Stimulated activated CD4-positive, alpha-beta T cell treated with anti-CD3 and anti-CD28 coated beads, Interleukin-4, amount 100 ng/mL, for 24 hours (primary cell): ENCODE measurements at regions not wholly inside any gene's neighbourhood (a gene's known extent, or its start where the extent isn't known, plus 50 kb on each side); places are given as distances from the start of the nearest gene placed in this dataset.
"Not testable (repeated sequence)": the region's sequence is repeated elsewhere in the genome, so short reads cannot be mapped to it uniquely, and the experiment has no call there.

Experiments used
- DNase-seq: peaks from one replicate; pipeline ENCODE4 v3.0.0-alpha.2; 2020

DNA sequence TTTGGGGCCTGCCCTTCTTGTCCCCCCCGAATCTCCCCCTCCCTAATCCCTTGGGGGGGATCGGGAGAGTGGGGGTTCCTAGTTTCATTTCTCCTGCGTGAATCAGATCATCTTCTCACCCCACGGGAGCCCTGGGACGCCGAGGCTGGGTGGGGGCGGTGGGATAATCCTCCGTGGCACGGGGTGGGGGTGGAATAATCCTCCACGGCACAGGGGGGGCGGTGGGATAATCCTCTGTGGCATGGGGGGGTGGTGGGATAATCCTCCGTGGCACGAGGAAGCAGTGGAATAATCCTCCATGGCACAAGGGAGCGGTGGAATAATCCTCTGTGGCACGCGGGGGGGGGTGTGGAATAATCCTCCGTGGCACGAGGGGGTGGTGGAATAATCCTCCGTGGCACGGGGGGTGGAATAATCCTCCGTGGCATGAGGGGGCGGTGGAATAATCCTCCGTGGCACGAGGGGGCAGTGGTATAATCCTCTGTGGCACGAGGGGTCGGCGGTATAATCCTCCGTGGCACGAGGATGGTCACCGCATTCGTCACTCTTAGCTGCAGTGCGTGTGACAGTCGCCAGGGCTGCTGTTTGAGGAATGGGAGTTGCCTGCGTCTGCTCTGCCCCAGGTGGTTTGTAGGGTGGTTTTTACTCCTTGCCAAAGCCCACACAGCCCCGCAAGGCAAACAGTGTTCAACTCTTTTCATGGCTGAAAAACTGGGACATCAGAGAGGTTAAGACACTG is 156.9 kb downstream of the LAT start:
- DNase-seq = no peak

DNA sequence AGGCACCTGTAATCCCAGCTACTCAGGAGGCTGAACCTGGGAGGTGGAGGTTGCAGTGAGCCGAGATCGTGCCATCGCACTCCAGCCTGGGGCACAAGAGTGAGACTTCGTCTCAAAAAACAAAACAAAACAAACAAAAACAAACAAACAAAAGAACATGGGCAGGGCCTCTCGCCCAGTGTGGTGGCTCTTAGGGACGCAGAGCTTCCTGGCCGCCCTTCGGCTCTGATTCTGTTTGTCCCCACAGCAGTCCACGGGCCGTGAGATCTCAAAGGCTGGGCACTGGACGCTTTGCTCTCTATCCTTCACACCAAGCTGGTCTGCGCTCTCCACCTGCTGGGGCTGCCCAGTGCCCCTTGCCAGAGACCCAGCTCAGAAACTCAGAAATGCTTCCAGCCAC is 156.3 kb downstream of the LAT start:
- not testable (repeated sequence) for DNase-seq

DNA sequence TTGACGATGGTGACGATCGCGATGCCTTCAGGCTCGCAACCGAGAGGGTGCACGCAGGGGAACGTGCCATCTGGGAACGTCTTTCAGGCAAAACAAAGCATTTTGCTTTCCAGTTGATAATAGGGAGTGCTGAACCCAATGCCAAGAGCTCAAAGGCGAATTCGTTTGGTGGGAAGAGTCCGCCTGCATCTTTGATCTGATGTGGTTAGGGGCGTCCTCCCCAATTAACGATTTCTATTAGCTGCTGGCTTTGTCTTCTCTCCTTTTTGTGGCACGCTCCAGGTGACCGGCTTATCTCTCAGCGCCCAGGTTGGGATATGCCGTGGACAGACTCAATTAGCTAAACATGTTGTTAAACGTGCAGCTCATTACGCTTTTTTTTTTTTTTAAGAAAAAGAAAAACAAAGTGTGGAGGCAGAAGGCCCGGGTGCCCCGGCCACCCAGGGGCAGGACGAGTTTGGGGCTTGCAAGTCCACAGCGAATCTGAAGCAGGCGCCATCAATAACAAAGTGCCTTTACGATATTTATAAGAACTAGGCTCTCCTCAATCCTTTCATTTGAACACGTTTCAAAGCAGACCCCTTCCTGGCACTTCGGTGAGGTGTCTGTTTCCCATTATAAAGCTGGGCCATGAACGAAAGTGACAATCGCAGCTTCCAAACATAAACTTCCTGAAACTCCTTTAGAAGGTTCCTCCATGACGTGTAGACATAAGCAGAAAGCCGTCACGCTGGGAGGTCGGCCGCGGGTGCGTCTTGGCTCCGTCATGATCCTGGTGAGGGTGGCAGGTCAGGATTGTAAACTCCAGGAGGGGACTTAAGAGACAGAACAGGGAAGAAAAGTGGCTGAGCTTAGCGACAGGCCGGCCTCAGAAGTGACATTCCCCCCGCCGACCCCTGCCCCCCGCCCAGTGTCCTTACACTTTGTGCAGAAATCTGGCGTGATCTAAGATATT is 155.3 kb downstream of the LAT start:
- not testable (repeated sequence) for DNase-seq

DNA sequence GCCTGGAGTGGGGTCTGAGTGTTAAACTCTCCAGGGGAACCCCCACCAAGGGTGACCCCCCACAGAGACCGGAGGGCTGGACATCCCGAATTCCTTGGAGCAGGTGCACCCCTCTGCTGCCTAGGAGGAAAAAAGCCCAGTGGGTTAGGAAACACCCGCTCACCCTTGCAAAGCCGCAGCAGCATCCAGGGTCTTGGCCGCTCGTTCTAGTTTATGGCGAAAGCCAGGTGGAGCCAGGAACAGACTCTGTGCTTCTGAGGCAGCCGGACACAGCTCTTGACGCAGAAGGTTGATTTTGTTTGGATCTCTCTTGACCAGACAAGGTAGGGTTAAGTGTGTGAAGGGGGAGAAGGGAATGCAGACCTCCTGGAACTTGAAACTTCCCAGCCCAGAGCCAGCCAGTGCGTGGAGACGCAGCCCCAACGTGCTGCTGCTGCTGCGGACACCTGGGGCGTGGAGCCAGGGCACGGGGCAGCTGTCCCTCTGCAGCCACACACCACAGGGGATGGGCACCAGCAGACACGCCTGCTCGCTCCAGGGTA is 154.5 kb downstream of the LAT start:
- DNase-seq = no peak

DNA sequence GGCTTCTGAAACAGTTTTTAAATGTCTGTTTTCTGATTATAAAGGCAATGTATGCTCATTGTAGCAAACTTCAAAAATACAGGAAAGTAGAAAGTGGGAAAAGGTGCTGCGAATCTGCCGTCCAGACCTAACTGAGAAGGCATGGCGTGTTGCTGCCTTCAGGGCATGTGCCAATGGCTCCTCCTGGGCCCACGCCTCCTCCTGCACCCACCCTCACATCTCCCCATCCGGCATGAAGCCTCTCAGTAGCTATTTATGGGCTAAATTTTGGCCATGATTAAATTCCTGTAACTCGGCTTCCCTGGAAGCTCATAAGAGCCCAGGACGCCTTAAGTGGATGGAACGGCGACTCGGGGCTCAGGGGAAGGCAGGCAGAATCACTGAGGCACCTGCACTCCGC is 153.8 kb downstream of the LAT start:
- DNase-seq = not testable (repeated sequence)

DNA sequence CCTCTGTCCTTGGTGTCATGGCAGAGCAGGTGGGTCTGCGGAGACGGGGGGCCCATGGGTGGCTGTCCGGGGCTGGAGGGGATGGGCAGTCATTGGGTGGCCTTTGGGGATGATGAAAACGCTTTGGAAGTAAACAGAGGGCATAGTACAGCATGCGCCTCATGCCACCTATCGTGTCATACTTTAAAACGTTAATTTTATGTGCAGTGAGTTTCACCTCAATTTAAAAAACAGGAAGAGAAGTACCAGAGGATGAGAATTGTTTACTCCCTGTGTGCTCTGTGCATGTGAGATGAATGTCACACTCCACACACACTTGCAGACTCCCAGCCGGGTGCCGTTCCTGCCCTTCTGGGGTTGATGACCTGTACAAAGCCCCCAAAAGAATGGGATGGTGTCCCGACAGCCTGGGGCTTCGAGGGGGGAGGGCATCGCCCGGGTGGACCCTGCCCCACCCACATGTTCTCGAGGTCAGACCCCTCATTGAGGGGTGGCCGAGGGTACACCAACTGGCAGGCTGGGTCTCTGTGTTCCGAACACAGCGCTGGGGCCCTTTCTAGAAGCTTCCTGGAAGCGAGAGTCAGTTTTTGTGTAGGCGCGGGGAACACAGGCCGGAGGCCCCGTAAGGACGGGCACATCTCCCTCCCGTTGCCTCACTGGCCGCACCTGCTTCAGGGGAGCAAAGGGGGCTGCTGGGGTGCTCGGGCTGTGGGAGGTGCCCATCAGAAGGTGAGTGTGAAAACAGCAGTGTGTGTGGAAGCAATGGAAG is 153.2 kb downstream of the LAT start:
- not testable (repeated sequence) for DNase-seq

DNA sequence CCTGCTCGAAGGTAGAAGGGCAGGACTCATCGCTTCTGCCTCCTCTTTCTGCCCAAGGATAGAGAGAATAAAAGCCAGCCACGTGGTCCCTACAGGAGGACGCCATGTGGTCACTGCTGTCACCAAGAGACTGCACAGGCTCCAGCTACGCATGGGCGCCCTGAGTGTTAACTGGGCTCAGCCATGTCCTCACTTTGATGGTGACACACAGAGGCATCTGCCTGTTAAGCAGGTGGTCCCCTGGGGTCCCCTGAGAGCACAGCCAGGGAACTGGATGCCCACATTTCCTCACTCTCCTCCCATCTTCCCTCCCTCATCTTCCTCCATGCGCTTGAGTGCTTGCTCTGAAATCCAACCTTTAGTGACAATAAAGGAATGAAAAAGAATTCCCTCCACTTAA is 152.6 kb downstream of the LAT start:
- not testable (repeated sequence) for DNase-seq

DNA sequence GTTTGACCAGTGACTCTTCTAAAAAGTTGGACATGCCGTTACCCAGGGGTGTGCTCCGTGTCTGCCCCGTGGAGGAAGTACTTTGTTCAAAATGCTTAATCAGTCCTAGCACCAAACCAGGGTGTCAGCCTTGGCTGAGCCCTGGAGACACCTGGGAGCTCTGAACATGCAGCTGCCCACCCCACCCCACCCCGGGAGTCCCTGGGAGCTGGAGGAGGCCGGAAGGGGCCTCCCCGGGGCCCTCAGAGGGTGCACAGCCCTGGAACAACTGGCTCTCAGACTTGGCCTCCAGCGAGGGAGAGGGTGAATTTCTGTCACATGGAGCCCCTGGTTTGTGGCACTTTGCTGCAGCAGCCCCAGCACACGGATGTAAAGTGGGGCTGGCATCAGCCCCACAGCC is 152.1 kb downstream of the LAT start:
- DNase-seq = not testable (repeated sequence)

DNA sequence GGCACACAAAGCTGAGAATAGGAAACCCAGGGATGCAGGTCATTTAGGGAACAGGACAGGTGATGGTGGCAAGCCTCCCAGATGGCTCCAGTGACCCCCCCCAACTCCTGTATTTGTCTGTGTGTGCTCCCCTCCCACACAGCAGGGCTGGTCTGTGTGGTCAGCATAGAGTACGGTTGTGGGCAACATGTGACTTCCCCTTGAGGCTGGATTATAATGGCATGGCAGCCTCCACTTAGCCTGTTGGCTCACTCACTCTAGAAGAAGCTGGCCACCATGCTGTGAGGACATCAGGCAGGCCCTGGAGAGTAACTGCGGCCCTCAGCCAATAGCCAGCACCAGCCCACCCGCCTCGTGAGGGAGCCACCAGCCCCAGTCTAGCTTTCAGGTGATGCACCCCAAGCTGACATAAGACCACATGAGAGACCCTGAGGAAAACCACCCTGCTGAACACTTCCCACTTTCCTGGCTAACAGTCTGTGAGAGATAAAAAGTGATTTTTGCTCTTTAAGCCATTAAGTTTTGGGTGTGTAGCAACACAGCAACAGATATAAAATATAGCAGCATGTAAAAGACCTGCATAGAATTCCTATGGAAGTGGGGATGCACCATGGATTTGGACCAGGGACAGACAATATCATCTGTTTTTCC is 151.3 kb downstream of the LAT start:
- not testable (repeated sequence) for DNase-seq

DNA sequence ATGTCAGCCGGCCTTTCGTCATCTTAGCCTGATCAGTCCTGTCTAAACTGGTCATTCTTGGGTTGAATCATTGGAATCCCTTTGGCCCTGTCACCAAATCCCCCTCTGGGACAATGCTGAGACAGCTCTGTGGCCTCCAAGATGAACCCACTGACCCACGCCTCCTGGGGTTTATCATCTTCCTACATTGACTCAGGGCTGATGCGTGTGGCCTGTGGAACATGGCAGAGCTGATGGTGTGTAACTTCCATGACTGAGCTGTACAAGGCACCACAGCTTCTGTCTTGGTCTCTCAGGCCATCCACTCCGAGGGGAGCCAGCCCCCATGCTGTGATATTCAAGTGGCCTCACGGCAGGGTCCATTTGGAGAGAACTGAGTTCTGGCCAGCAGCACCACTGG is 150.2 kb downstream of the LAT start:
- not testable (repeated sequence) for DNase-seq

DNA sequence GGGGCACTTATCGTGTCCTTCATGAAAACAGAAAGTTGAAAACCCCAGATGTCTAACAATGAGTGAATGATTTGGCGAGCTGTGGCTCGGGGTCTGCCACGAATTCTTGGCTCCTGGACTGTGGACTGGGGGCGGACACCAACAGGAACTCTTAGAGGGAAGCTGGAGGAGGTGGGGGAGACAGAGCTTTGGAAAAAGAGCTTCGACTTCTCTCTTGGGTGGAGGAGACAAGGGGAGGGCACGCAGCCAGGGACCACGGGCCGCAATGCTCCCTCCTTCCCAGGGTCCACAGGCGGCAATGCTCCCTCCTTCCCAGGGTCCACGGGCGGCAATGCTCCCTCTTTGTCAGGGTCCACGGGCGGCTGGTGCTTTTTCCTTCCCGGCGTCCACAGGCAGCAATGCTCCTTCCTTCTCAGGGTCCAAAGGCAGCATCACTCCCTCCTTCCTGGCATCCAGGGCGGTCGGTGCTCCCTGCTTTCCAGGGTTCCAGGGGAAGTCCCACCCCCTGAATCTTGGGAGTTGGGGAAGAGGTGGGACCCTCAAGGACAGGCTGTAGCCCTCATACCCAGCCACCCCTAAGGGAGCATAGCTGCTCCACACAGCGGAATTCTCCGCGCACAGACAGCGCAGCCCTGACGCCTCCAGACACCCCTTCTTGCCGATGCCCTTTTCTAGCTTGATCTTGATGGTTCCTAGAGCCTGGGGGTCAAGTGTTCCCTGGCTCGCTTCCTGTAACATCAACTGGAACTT is 149.0 kb downstream of the LAT start:
- not testable (repeated sequence) for DNase-seq

DNA sequence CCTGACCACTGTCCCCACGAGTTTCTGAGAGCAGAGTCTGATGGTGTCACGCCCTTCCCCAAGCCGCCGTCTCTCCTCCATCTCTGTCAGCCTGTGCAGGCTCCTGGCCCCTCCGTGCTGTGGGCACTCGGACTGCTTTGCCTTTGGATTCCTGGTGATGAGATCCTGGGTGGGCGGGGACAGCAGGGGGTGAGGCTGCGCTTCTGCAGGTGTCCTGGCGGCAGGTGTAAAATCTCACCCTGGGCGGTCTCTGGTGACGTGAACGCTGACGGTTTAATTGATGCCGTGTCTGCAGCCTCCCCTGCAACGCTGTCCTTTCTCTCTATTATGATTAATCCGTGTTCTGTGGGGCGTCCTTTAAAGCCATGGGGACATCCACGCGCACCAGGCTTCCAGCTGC is 148.0 kb downstream of the LAT start:
- not testable (repeated sequence) for DNase-seq

DNA sequence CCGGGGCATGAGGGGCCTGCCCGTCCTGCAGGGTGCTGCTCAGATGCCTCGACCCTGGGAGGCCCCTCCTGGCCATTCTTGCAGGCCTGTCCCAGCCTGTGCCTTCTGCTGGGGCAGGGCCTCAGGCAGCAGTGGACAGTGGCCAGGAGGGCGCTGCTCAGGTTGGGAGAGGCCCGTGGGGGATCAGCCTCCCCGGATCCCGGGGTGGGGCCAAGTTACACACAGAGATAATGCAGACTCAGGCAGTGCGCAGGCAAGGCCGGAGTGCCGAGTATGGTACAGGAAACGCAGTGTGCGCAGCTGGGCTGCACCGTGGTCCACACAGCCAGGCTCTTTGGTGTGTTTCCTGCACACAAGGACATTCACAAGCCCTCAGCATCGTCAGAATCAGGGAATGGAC is 147.6 kb downstream of the LAT start:
- DNase-seq = not testable (repeated sequence)

DNA sequence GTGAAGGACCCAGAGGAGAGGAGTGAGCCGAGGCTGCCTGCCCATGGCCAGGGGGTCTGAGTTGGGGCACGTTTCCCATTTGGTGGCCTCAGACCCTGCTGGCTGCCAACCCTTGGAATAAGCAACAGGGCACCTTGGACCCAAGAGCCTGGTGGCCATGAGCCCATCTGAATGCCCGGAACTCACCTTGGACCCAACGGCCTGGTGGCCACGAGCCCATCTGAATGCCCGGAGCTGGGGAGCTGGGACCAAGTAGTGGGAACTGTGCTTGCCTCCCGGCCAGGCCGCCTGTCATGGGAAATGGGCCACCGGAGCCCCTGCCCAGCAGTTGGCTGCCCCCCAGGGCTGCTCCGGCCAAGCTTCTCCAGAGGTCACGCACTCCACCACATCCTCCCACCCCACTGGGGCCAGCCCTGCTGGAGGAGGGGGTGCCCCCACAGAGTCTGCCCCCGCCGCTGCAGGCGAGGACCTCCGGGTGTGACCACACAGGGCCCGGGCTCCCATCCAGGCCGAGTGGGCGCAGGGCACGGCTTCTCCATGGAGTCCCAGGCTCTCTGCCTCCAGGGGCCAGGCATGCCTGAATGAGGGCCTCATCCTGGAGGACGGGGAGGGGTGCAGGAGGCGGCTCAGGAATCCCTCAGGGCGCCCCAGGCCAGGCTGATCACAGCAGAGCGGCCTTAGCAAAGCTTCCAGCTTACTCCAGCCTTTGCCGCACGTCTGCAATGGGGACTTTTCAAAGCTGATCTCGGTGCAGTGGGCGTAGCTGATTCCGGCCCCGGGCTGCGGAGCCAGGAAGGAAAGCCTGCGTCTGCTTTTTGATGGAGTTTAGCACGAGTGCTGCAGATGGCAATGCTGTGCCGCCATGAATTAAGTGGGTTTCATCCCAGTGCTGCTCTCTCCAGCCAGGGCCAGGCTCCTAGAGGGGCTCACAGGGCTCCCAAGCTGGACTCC is 146.3 kb downstream of the LAT start:
- not testable (repeated sequence) for DNase-seq

DNA sequence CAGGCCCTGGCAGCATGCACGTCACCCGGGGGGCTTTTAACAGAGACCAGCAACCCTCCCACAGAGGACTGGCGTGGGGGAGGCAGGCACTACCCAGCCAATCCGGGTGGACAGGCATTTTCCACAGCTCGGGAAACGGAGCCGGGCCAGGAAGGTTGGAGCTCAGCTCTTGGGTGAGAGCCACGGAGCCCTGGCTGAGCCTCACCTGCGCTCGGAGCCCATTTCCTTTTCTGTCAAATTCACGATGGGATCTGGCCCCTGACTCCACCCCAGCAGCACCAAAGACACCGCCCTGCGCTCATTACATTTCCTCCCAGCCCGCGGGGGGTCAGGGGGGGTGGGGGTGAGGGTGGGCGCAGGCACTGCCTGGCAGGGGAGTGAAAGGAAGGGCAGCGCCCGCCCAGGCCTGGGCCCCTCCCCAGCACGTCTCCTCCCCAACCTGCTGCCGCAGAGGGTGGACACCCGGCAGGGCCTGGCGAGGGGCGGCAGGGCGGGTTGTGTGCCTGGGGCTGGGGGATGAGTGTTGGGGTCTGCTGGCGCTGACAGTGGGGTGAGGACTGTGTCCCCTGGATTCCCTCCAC is 145.4 kb downstream of the LAT start:
- DNase-seq = not testable (repeated sequence)

DNA sequence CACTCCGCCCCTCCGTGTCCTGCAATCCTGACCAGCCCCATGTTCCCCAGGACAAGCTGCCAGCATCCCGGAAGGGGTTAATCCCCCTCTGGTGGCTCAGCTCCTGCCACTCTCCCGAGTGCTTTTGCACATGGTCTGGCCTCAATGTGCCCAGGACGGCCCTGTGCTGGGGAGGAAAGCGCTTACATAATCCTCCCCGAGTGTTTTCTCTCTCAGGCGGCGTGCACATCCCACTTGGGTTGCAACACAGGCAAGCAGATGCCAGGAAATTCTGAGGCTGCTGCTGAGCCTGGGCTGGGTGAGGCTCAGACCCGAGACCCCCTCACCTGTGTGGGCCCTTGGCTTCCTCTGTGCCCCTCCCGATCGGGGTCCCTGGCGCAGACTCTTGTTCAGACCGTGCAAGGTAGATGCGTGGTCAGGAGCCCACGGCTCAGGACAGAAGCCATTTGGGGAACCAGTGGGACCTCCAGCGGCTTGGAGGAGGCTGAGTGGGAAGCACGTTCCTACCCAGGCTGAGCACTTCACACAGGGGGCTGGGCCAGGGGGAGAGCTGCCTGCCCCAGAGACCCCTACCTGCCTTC is 144.7 kb downstream of the LAT start:
- not testable (repeated sequence) for DNase-seq

DNA sequence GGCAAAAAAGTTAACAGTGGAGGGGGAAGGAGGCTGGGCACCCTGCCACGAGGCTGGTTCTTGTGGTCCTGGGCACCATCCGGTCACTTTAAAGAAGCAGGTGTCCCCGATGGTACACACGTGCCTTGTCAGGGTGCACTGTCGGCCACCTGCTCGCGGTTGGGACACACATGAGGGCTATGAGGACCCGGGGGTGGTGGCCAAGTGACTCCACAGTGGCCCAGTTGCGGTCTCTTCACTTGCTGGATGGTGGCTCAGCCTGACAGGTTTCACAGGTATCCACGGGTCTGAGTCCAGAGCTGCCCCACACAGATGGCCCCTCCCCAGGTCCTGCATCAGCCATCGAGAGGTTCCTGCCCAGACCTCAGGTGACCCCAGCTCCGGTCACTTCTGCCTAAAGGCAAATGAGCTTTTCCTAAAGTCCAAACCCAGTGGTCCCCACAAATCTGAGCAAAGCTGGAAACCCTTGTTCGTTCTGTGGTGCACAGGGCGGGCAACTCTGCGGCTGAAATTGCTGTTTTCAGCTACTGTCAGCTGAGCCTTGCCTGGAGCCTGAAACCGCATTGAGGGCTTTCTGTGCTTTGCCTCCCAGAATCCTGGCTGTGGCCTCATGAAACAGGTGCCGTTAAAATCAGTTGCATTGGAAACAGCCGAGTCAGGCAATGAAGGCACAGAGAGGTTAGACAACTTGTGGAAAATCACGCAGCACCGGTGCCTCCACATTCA is 144.0 kb downstream of the LAT start:
- DNase-seq = not testable (repeated sequence)

DNA sequence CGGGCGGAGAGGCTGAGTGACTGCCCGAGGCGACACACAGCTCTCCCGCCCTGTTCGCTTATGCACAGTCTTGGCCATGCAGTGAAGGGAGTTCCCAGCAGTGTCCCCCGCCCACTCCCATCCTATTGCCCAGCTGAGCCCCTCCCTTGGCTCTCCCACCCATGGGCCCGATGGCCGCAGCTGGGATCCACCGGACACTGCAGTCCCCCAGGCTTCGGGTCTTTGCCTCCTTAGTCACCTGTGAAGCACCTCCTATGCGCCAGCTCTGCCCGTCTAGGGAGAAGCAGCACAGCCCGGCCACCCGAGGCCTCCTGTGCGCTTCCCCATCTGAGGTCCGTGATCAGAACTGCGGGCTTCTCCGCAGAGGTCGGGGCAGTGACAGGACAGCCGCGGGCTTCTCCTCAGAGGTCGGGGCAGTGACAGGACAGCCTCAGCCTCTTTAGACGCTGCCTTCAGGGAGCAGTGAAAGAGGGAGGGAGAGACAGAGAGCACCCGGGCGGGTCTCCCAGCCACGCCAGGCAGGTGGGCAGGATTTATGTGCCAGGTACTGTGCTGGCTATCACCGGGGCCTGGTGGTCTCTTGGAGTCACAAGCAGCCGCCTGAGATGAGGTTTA is 143.1 kb downstream of the LAT start:
- not testable (repeated sequence) for DNase-seq
